ENCODE measurements at regions not wholly inside any gene's neighbourhood (a gene's known extent, or its start where the extent isn't known, plus 50 kb on each side); places are given as distances from the start of the nearest gene placed in this dataset.

GRCh38 chr5:113652161-113652560 is 138.7 kb downstream of the YTHDC2 start:
- no peak for DNase-seq
- intact Hi-C loops (cut with DNase I; ENCODE audit: low total_unique reads): no loop called here
- TF ChIP-seq CTCF (IDR thresholded peaks at IDR 0.05): no peak

GRCh38 chr5:113654828-113655227 is 141.3 kb downstream of the YTHDC2 start:
- intact Hi-C loops (cut with DNase I; ENCODE audit: low total_unique reads): no loop called here
- no peak for DNase-seq
- H3K27me3 ChIP-seq: no peaks in the 10 kb centered on the region
- no peaks in the 10 kb centered on the region for H3K4me1 ChIP-seq
- H3K9me3 ChIP-seq: no peaks in the 10 kb centered on the region
- no peaks in the 10 kb centered on the region for H3K36me3 ChIP-seq
- H3K4me3 ChIP-seq: no peak overlapping the region
- no peak for TF ChIP-seq CTCF (IDR thresholded peaks at IDR 0.05)
- H3K27ac ChIP-seq: no peak overlapping the region

More at GRCh38 chr5:113652161-113652560, 138.7 kb downstream of the YTHDC2 start:
- Histone ChIP-seq H3K36me3 (no peaks in the 10 kb centered on the region), H3K4me3 (no peak overlapping the region), H3K27ac (no peak overlapping the region), H3K9me3 (no peaks in the 10 kb centered on the region), H3K27me3 (no peaks in the 10 kb centered on the region), H3K4me1 (no peaks in the 10 kb centered on the region)

GRCh38 chr5:113660206-113660605 is 146.7 kb downstream of the YTHDC2 start:
- no peaks in the 10 kb centered on the region for H3K36me3 ChIP-seq
- no peak overlapping the region for H3K27ac ChIP-seq
- H3K4me1 ChIP-seq: no peaks in the 10 kb centered on the region
- no peak for DNase-seq
- H3K4me3 ChIP-seq: no peak overlapping the region
- no peaks in the 10 kb centered on the region for H3K27me3 ChIP-seq
- intact Hi-C loops (cut with DNase I; ENCODE audit: low total_unique reads): no loop called here
- no peaks in the 10 kb centered on the region for H3K9me3 ChIP-seq
- TF ChIP-seq CTCF (IDR thresholded peaks at IDR 0.05): no peak

- intact Hi-C loops (cut with DNase I; ENCODE audit: low total_unique reads): no loop called here
- Histone ChIP-seq H3K36me3 (no peaks in the 10 kb centered on the region), H3K27ac (no peak overlapping the region), H3K9me3 (no peaks in the 10 kb centered on the region), H3K4me1 (no peaks in the 10 kb centered on the region), H3K27me3 (no peaks in the 10 kb centered on the region), H3K4me3 (no peak overlapping the region)
- no peak for TF ChIP-seq CTCF (IDR thresholded peaks at IDR 0.05)
- DNase-seq: no peak
These were observed 147.3 kb downstream of the YTHDC2 start for GRCh38 chr5:113660706-113661250.

- peak in 1 of 2 donors; percentile 39 for DNase-seq
- TF ChIP-seq CTCF (IDR thresholded peaks at IDR 0.05): no peak
- Histone ChIP-seq H3K9me3 (no peaks in the 10 kb centered on the region), H3K36me3 (no peaks in the 10 kb centered on the region), H3K27me3 (no peaks in the 10 kb centered on the region), H3K4me1 (no peaks in the 10 kb centered on the region), H3K27ac (no peak overlapping the region), H3K4me3 (no peak overlapping the region)
- intact Hi-C loops (cut with DNase I; ENCODE audit: low total_unique reads): no loop called here
These were observed 150.5 kb downstream of the YTHDC2 start for GRCh38 chr5:113663879-113664541.
